Tibial artery (tissue), 4 donors: ENCODE measurements at regions not wholly inside any gene's neighbourhood (a gene's known extent, or its start where the extent isn't known, plus 50 kb on each side); places are given as distances from the start of the nearest gene placed in this dataset.
A peak's percentile ranks its signal among the peaks of the same experiment; 100 is the strongest.

ENCODE experiments used
- DNase-seq, 2 donors: peaks; one replicate each; pipeline ENCODE4 v3.0.0-alpha.2; 2019
- H3K27ac ChIP-seq, 2 donors: fragments of 200-600 bp; sonication (generic) in 1 of 2; 1 replicate in 1 of 2; 2 replicates in 1 of 2; pipeline ENCODE4 v1.5.1; 2018 to 2019; ENCODE audit warnings: mild to moderate bottlenecking in 1 of 2
- H3K27me3 ChIP-seq, 2 donors: fragments of 200-600 bp; sonication (generic) in 1 of 2; one replicate each; pipeline versions ENCODE4 v1.5.1 to v1.6.0; 2016 to 2019
- H3K36me3 ChIP-seq, 3 donors: fragments of 200-600 bp; sonication (generic) in 2 of 3; one replicate each; pipeline ENCODE4 v1.5.1; 2016 to 2019; ENCODE audit warnings: mild to moderate bottlenecking in 2 of 3
- H3K4me1 ChIP-seq, 4 donors: fragments of 200-600 bp; sonication (generic) in 2 of 4; 1 replicate in 3 of 4; 2 replicates in 1 of 4; pipeline ENCODE4 v1.5.1; 2016 to 2019
- H3K4me3 ChIP-seq, 2 donors: fragments of 200-600 bp; sonication (generic) in 1 of 2; 1 replicate in 1 of 2; 2 replicates in 1 of 2; pipeline ENCODE4 v1.5.1; 2018 to 2019; ENCODE audit warnings: mild to moderate bottlenecking in 2 of 2
- H3K9me3 ChIP-seq, 3 donors: fragments of 200-600 bp; sonication (generic) in 1 of 3; one replicate each; pipeline ENCODE4 v1.5.1; 2016 to 2019
- CTCF ChIP-seq, 2 experiments: fragments of 200-600 bp in 1 of 2; fragments of 450-650 bp in 1 of 2; IDR thresholded peaks; one replicate each; pipeline ENCODE4 v1.5.1; 2017 to 2019; ENCODE audit warnings: antibody characterized with exemption in 2 of 2, mild to moderate bottlenecking in 1 of 2, moderate library complexity in 1 of 2
- intact Hi-C: fragments of 100-400 bp; cut with DNase I; formaldehyde crosslinking; loops from one replicate; pipeline ENCODE4 v1.15.0; 2023; ENCODE audit warnings: low total_unique reads

GRCh38 chr21:38716088-38716487 is 89.6 kb upstream of the ETS2 start:
- Histone ChIP-seq H3K27me3 (no peaks in the 10 kb centered on the region), H3K27ac (peak overlapping the region in 1 of 2 donors; percentile 20), H3K4me1 (peaks cover 0 to 35% (median 5%) of the 10 kb centered on the region in 4 donors), H3K36me3 (no peaks in the 10 kb centered on the region), H3K9me3 (no peaks in the 10 kb centered on the region), H3K4me3 (no peak overlapping the region)
- intact Hi-C loops, result loop anchor here (10.0 kb wide), 1 partner anchor 211 kb away; no protein-coding TSS in a partner anchor
- no peak for DNase-seq
- TF ChIP-seq CTCF (IDR thresholded peaks at IDR 0.05), result no peak

GRCh38 chr21:38716942-38717341 is 88.8 kb upstream of the ETS2 start:
- intact Hi-C loops, result loop anchor here (10.0 kb wide), 1 partner anchor 212 kb away; no protein-coding TSS in a partner anchor
- H3K36me3 ChIP-seq, result no peaks in the 10 kb centered on the region
- no peaks in the 10 kb centered on the region for H3K9me3 ChIP-seq
- H3K4me3 ChIP-seq, result no peak overlapping the region
- no peak overlapping the region for H3K27ac ChIP-seq
- no peaks in the 10 kb centered on the region for H3K27me3 ChIP-seq
- no peak for DNase-seq
- peaks cover 0 to 35% (median 5%) of the 10 kb centered on the region in 4 donors for H3K4me1 ChIP-seq
- TF ChIP-seq CTCF (IDR thresholded peaks at IDR 0.05), result no peak

GRCh38 chr21:38718481-38718880 is 87.2 kb upstream of the ETS2 start:
- H3K27me3 ChIP-seq, result no peaks in the 10 kb centered on the region
- no peak for DNase-seq
- intact Hi-C loops, result loop anchor here (10.0 kb wide), 1 partner anchor 214 kb away; no protein-coding TSS in a partner anchor
- no peak overlapping the region for H3K27ac ChIP-seq
- H3K36me3 ChIP-seq, result no peaks in the 10 kb centered on the region
- H3K4me3 ChIP-seq, result no peak overlapping the region
- peaks cover 0 to 34% (median 5%) of the 10 kb centered on the region in 4 donors for H3K4me1 ChIP-seq
- no peak for TF ChIP-seq CTCF (IDR thresholded peaks at IDR 0.05)
- H3K9me3 ChIP-seq, result no peaks in the 10 kb centered on the region

- no peak overlapping the region for H3K4me3 ChIP-seq
- TF ChIP-seq CTCF (IDR thresholded peaks at IDR 0.05), result no peak
- H3K27me3 ChIP-seq, result no peaks in the 10 kb centered on the region
- intact Hi-C loops, result no loop called here
- no peak for DNase-seq
- peaks cover 0 to 19% (median 2%) of the 10 kb centered on the region in 4 donors for H3K4me1 ChIP-seq
- no peak overlapping the region for H3K27ac ChIP-seq
- no peaks in the 10 kb centered on the region for H3K36me3 ChIP-seq
- H3K9me3 ChIP-seq, result peaks cover 0 to 7% (median 4%) of the 10 kb centered on the region in 3 donors
Observed at GRCh38 chr21:38720074-38720473, 85.7 kb upstream of the ETS2 start.

- Histone ChIP-seq H3K9me3 (peaks cover 0 to 17% (median 11%) of the 10 kb centered on the region in 3 donors), H3K4me3 (no peak overlapping the region), H3K27me3 (no peaks in the 10 kb centered on the region), H3K27ac (no peak overlapping the region), H3K36me3 (no peaks in the 10 kb centered on the region), H3K4me1 (peaks cover 0 to 10% (median 2%) of the 10 kb centered on the region in 4 donors)
- intact Hi-C loops, result no loop called here
- no peak for TF ChIP-seq CTCF (IDR thresholded peaks at IDR 0.05)
- DNase-seq, result no peak
Observed at GRCh38 chr21:38721055-38721454, 84.7 kb upstream of the ETS2 start.

GRCh38 chr21:38721958-38722357 is 83.8 kb upstream of the ETS2 start:
- Histone ChIP-seq H3K4me1 (peaks cover 0 to under 1% (median 0%) of the 10 kb centered on the region in 4 donors), H3K36me3 (no peaks in the 10 kb centered on the region), H3K27me3 (no peaks in the 10 kb centered on the region), H3K4me3 (no peak overlapping the region), H3K27ac (no peak overlapping the region), H3K9me3 (peaks cover 0 to 19% (median 11%) of the 10 kb centered on the region in 3 donors)
- TF ChIP-seq CTCF (IDR thresholded peaks at IDR 0.05), result no peak
- intact Hi-C loops, result no loop called here
- DNase-seq, result no peak
